Liver (tissue), 8 donors: ENCODE measurements at regions not wholly inside any gene's neighbourhood (a gene's known extent, or its start where the extent isn't known, plus 50 kb on each side); places are given as distances from the start of the nearest gene placed in this dataset.

Source experiments
- DNase-seq: peaks from one replicate; pipeline ENCODE4 v3.0.0-alpha.2; 2017; ENCODE audit warnings: low spot score
- H3K27ac ChIP-seq, 2 donors: one replicate each; pipeline ENCODE4 v1.7.0; 2013; ENCODE audit warnings: inconsistent platforms in 2 of 2, low read length in 2 of 2, control low read depth in 1 of 2, low read depth in 1 of 2, mild to moderate bottlenecking in 1 of 2
- H3K27me3 ChIP-seq, 4 donors: one replicate each; pipeline versions ENCODE4 v1.6.1 to v1.7.0; 2013; ENCODE audit warnings: low read length in 3 of 4, inconsistent platforms in 1 of 4, mild to moderate bottlenecking in 1 of 4, moderate library complexity in 1 of 4; ENCODE audit not compliant: control insufficient read depth in 4 of 4, insufficient read depth in 4 of 4
- H3K36me3 ChIP-seq, 4 donors: one replicate each; pipeline versions ENCODE4 v1.6.1 to v1.7.0; 2013; ENCODE audit warnings: low read length in 3 of 4, mild to moderate bottlenecking in 3 of 4, low read depth in 1 of 4, moderate library complexity in 1 of 4; ENCODE audit not compliant: control insufficient read depth in 4 of 4, insufficient read depth in 3 of 4
- H3K4me1 ChIP-seq, 4 donors: one replicate each; pipeline versions ENCODE4 v1.6.1 to v1.7.0; 2013; ENCODE audit warnings: low read length in 3 of 4, mild to moderate bottlenecking in 3 of 4, moderate library complexity in 1 of 4; ENCODE audit not compliant: control insufficient read depth in 4 of 4, insufficient read depth in 4 of 4
- H3K4me3 ChIP-seq, 3 donors: one replicate each; pipeline versions ENCODE4 v1.6.1 to v1.7.0; 2013; ENCODE audit warnings: low read length in 3 of 3, control low read depth in 1 of 3, low read depth in 1 of 3, mild to moderate bottlenecking in 1 of 3
- H3K9ac ChIP-seq, 2 donors: one replicate each; pipeline ENCODE4 v1.7.0; 2013; ENCODE audit warnings: low read length in 2 of 2, mild to moderate bottlenecking in 2 of 2, moderate library complexity in 2 of 2, control low read depth in 1 of 2, low read depth in 1 of 2
- H3K9me3 ChIP-seq, 4 donors: one replicate each; pipeline versions ENCODE4 v1.6.1 to v1.7.0; 2013; ENCODE audit warnings: low read length in 3 of 4; ENCODE audit not compliant: control insufficient read depth in 4 of 4
- EGR1 ChIP-seq, 2 donors: IDR thresholded peaks; 2 replicates each; pipeline ENCODE4 v1.6.1; 2016 to 2018; ENCODE audit warnings: antibody characterized with exemption in 2 of 2, low read depth in 2 of 2
- FOXA1 ChIP-seq: IDR thresholded peaks from 2 replicates; pipeline ENCODE4 v1.6.1; 2016; ENCODE audit warnings: antibody characterized with exemption
- FOXA2 ChIP-seq: IDR thresholded peaks from 2 replicates; pipeline ENCODE4 v1.6.1; 2016; ENCODE audit warnings: antibody characterized with exemption
- GABPA ChIP-seq, 2 donors: IDR thresholded peaks in 1 of 2; conservative IDR thresholded peaks in 1 of 2; 2 replicates each; pipeline ENCODE4 v1.6.1; 2016; ENCODE audit warnings: antibody characterized with exemption in 2 of 2, mild to moderate bottlenecking in 1 of 2, moderate library complexity in 1 of 2
- HNF4A ChIP-seq, 2 donors: conservative IDR thresholded peaks; 2 replicates each; pipeline ENCODE4 v1.6.1; 2016; ENCODE audit warnings: antibody characterized with exemption in 2 of 2, mild to moderate bottlenecking in 2 of 2
- HNF4G ChIP-seq: IDR thresholded peaks from 2 replicates; pipeline ENCODE4 v1.6.1; 2016; ENCODE audit warnings: antibody characterized with exemption
- JUND ChIP-seq, 2 donors: IDR thresholded peaks; 2 replicates each; pipeline ENCODE4 v1.6.1; 2016; ENCODE audit warnings: antibody characterized with exemption in 2 of 2
- NR2F2 ChIP-seq: IDR thresholded peaks from 2 replicates; pipeline ENCODE4 v1.6.1; 2016; ENCODE audit warnings: antibody characterized with exemption
- RAD21 ChIP-seq, 2 donors: IDR thresholded peaks; 2 replicates each; pipeline ENCODE4 v1.6.1; 2016; ENCODE audit warnings: antibody characterized with exemption in 2 of 2, mild to moderate bottlenecking in 2 of 2
- RXRA ChIP-seq, 2 donors: IDR thresholded peaks; 2 replicates each; pipeline ENCODE4 v1.6.1; 2017 to 2018; ENCODE audit warnings: antibody characterized with exemption in 2 of 2, mild to moderate bottlenecking in 1 of 2
- SP1 ChIP-seq: IDR thresholded peaks from 2 replicates; pipeline ENCODE4 v1.6.1; 2018; ENCODE audit warnings: antibody characterized with exemption, mild to moderate bottlenecking
- TAF1 ChIP-seq: conservative IDR thresholded peaks from 2 replicates; pipeline ENCODE4 v1.6.1; 2016; ENCODE audit warnings: antibody characterized with exemption, mild to moderate bottlenecking
- YY1 ChIP-seq: IDR thresholded peaks from 2 replicates; pipeline ENCODE4 v1.6.1; 2016; ENCODE audit warnings: antibody characterized with exemption, mild to moderate bottlenecking
- WGBS: extraction: QIAGEN DNeasy Blood & Tissue Kit; methylation state at CpG from one replicate; pipeline ENCODE4 v1.1.7; 2013; 5-methylcytosine and 5-hydroxymethylcytosine counted together
- TF ChIP-seq, protein P1 (sequence below): IDR thresholded peaks from 2 replicates; pipeline ENCODE4 v1.6.1; 2016; ENCODE audit warnings: antibody characterized with exemption
- TF ChIP-seq, protein P2 (sequence below): IDR thresholded peaks from 2 replicates; pipeline ENCODE4 v1.6.1; 2016; ENCODE audit warnings: antibody characterized with exemption
- TF ChIP-seq, protein P3 (sequence below): IDR thresholded peaks from 2 replicates; pipeline ENCODE4 v1.6.1; 2016; ENCODE audit warnings: antibody characterized with exemption, mild to moderate bottlenecking
- TF ChIP-seq, protein P4 (sequence below): IDR thresholded peaks from 2 replicates; pipeline ENCODE4 v1.6.1; 2016; ENCODE audit warnings: antibody characterized with exemption
- TF ChIP-seq, protein P5 (sequence below): fragments of 150-350 bp; IDR thresholded peaks from 2 replicates; pipeline ENCODE4 v1.5.1; 2017; ENCODE audit warnings: improper control_type of control experiment, low read depth, low read length; ENCODE audit not compliant: missing input control
- donor health status: healthy.
- donor health status: healthy.
- donor health status: healthy.
- donor health status: healthy.
- donor health status: healthy.

DNA sequence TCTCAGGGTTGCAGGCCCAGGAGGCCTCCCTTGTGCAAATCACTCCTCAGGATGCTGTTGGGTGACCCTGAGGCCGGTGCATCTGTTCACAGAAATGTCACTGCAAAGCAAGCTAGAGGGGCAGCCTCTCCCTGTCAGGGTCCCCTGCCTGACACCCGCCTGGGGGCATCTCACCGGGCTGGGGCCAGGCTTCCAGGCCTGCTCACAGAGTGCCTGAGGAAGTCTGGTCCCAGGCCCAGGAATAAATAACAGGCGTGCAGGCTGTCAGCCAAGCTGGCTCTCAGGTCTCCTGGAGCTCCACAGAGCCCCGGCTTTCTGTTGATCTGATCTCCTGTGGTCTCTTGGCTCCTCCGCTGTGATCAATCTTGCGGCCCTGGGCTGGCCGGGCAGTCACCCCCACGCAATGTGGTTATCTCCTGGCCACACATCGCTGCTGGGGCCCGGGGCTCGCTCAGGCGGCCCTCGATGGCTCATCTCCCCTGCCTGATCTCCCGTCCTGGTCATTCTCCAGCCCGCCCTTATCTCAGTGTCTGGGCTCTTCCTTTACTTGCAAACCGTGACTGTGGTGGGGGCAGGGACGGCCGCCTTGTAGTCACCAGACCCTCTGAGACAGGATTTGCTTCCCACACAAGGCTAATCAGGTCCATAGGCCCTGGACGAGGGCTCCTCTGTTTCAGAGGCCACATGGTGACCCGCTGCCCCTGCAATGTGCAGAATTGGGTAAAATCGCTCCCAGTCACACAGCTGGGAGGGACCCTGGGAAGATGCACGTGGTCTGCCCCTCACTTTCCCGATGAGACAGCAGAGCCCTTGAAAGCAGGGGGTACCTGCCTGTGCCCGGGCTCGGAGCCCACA lies 231.2 kb upstream of the GSE1 start:
- Histone ChIP-seq H3K4me3 (no peak overlapping the region), H3K36me3 (no peaks in the 10 kb centered on the region), H3K9me3 (no peaks in the 10 kb centered on the region), H3K27ac (peak overlapping the region in 1 of 2 donors; percentile 38), H3K27me3 (no peaks in the 10 kb centered on the region), H3K9ac (no peak overlapping the region), H3K4me1 (peaks cover 5 to 10% (median 8%) of the 10 kb centered on the region in 4 donors)
- TF ChIP-seq, protein P1, sequence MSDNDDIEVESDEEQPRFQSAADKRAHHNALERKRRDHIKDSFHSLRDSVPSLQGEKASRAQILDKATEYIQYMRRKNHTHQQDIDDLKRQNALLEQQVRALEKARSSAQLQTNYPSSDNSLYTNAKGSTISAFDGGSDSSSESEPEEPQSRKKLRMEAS, result no peak
- TF ChIP-seq JUND (IDR thresholded peaks at IDR 0.05) (no peak), TAF1 (no peak), NR2F2 (no peak), FOXA1 (no peak), HNF4A (conservative IDR thresholded peaks at IDR 0.05) (no peak), HNF4G (no peak), YY1 (no peak), RAD21 (IDR thresholded peaks at IDR 0.05) (no peak), GABPA (IDR thresholded peaks at IDR 0.05 in 1 of 2, conservative IDR thresholded peaks at IDR 0.05 in 1 of 2) (no peak), RXRA (IDR thresholded peaks at IDR 0.05) (no peak), EGR1 (IDR thresholded peaks at IDR 0.05; ENCODE audit: low read depth in 2 of 2) (no peak), FOXA2 (no peak), SP1 (no peak)
- TF ChIP-seq, protein P2, sequence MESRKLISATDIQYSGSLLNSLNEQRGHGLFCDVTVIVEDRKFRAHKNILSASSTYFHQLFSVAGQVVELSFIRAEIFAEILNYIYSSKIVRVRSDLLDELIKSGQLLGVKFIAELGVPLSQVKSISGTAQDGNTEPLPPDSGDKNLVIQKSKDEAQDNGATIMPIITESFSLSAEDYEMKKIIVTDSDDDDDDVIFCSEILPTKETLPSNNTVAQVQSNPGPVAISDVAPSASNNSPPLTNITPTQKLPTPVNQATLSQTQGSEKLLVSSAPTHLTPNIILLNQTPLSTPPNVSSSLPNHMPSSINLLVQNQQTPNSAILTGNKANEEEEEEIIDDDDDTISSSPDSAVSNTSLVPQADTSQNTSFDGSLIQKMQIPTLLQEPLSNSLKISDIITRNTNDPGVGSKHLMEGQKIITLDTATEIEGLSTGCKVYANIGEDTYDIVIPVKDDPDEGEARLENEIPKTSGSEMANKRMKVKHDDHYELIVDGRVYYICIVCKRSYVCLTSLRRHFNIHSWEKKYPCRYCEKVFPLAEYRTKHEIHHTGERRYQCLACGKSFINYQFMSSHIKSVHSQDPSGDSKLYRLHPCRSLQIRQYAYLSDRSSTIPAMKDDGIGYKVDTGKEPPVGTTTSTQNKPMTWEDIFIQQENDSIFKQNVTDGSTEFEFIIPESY, result no peak
- TF ChIP-seq, protein P3, sequence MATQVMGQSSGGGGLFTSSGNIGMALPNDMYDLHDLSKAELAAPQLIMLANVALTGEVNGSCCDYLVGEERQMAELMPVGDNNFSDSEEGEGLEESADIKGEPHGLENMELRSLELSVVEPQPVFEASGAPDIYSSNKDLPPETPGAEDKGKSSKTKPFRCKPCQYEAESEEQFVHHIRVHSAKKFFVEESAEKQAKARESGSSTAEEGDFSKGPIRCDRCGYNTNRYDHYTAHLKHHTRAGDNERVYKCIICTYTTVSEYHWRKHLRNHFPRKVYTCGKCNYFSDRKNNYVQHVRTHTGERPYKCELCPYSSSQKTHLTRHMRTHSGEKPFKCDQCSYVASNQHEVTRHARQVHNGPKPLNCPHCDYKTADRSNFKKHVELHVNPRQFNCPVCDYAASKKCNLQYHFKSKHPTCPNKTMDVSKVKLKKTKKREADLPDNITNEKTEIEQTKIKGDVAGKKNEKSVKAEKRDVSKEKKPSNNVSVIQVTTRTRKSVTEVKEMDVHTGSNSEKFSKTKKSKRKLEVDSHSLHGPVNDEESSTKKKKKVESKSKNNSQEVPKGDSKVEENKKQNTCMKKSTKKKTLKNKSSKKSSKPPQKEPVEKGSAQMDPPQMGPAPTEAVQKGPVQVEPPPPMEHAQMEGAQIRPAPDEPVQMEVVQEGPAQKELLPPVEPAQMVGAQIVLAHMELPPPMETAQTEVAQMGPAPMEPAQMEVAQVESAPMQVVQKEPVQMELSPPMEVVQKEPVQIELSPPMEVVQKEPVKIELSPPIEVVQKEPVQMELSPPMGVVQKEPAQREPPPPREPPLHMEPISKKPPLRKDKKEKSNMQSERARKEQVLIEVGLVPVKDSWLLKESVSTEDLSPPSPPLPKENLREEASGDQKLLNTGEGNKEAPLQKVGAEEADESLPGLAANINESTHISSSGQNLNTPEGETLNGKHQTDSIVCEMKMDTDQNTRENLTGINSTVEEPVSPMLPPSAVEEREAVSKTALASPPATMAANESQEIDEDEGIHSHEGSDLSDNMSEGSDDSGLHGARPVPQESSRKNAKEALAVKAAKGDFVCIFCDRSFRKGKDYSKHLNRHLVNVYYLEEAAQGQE, result no peak
- TF ChIP-seq, protein P4, sequence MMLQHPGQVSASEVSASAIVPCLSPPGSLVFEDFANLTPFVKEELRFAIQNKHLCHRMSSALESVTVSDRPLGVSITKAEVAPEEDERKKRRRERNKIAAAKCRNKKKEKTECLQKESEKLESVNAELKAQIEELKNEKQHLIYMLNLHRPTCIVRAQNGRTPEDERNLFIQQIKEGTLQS, result no peak
- TF ChIP-seq, protein P5, sequence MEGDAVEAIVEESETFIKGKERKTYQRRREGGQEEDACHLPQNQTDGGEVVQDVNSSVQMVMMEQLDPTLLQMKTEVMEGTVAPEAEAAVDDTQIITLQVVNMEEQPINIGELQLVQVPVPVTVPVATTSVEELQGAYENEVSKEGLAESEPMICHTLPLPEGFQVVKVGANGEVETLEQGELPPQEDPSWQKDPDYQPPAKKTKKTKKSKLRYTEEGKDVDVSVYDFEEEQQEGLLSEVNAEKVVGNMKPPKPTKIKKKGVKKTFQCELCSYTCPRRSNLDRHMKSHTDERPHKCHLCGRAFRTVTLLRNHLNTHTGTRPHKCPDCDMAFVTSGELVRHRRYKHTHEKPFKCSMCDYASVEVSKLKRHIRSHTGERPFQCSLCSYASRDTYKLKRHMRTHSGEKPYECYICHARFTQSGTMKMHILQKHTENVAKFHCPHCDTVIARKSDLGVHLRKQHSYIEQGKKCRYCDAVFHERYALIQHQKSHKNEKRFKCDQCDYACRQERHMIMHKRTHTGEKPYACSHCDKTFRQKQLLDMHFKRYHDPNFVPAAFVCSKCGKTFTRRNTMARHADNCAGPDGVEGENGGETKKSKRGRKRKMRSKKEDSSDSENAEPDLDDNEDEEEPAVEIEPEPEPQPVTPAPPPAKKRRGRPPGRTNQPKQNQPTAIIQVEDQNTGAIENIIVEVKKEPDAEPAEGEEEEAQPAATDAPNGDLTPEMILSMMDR, result no peak
- 71% methylated on average over 26 of the region's 26 CpGs for WGBS
- DNase-seq, result peak; percentile 78
